ENCODE measurements at regions not wholly inside any gene's neighbourhood (a gene's known extent, or its start where the extent isn't known, plus 50 kb on each side); places are given as distances from the start of the nearest gene placed in this dataset.
A peak's percentile ranks its signal among the peaks of the same experiment; 100 is the strongest.

- Histone ChIP-seq H3K4me3 (ENCODE audit: low read depth in 1 of 5, low read length in 5 of 5) (peak overlapping the region in 2 of 5 donors; percentile 15 to 40), H3K36me3 (ENCODE audit: control insufficient read depth in 5 of 5, insufficient read depth in 5 of 5, low read length in 5 of 5) (no peaks in the 10 kb centered on the region), H3K27me3 (ENCODE audit: control insufficient read depth in 5 of 5, insufficient read depth in 4 of 5, low read length in 5 of 5) (no peaks in the 10 kb centered on the region), H3K27ac (ENCODE audit: low read depth, low read length) (peak overlapping the region; percentile 63), H3K4me1 (ENCODE audit: control insufficient read depth in 5 of 5, insufficient read depth in 5 of 5, low read length in 5 of 5) (peaks cover 0 to 11% (median 9%) of the 10 kb centered on the region in 5 donors), H3K9me3 (ENCODE audit: control insufficient read depth in 5 of 5, low read length in 5 of 5) (peaks cover 0 to 2% (median 0%) of the 10 kb centered on the region in 5 donors), H3K9ac (ENCODE audit: low read length in 5 of 5) (peak overlapping the region in 3 of 5 donors; percentile 14 to 32 (median 25))
These were observed 58.3 kb upstream of the EEA1 start for GRCh38 chr12:92987362-92987761.

- Histone ChIP-seq H3K27me3 (ENCODE audit: control insufficient read depth in 5 of 5, insufficient read depth in 4 of 5, low read length in 5 of 5) (no peaks in the 10 kb centered on the region), H3K4me1 (ENCODE audit: control insufficient read depth in 5 of 5, insufficient read depth in 5 of 5, low read length in 5 of 5) (peaks cover 0 to 11% (median 9%) of the 10 kb centered on the region in 5 donors), H3K27ac (ENCODE audit: low read depth, low read length) (peak overlapping the region; percentile 63), H3K4me3 (ENCODE audit: low read depth in 1 of 5, low read length in 5 of 5) (peak overlapping the region in 3 of 5 donors; percentile 15 to 40 (median 30)), H3K9ac (ENCODE audit: low read length in 5 of 5) (peak overlapping the region in 4 of 5 donors; percentile 14 to 44 (median 28)), H3K9me3 (ENCODE audit: control insufficient read depth in 5 of 5, low read length in 5 of 5) (peaks cover 0 to 2% (median 0%) of the 10 kb centered on the region in 5 donors), H3K36me3 (ENCODE audit: control insufficient read depth in 5 of 5, insufficient read depth in 5 of 5, low read length in 5 of 5) (no peaks in the 10 kb centered on the region)
These were observed 58.9 kb upstream of the EEA1 start for GRCh38 chr12:92987846-92988621.

DNA sequence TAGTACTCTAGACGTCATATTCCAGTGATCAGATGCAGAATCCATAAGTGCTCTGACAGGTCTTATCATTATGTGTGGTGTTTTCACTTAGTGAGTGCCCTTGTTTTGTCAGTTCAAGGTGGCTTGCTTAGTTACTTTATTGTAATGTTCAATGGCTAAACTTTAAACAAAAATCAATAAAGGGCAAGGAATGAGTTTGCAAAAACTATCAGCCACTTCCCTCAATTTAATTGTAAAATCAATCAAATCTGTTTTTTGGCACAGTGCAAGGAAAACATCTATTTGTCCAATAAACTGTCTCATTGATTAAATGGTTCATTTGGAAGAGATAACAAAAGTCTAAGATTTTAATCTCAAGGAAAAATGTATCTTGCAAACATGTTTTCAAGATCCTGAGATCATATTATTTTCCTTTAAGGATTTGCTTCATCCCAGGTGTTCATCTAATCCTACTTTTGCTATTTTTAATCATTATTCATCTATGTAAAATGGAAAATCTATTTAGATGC lies 59.6 kb upstream of the EEA1 start:
- H3K9me3 ChIP-seq (ENCODE audit: control insufficient read depth in 5 of 5, low read length in 5 of 5) = peaks cover 0 to 2% (median 0%) of the 10 kb centered on the region in 5 donors
- H3K4me1 ChIP-seq (ENCODE audit: control insufficient read depth in 5 of 5, insufficient read depth in 5 of 5, low read length in 5 of 5) = peaks cover 0 to 11% (median 9%) of the 10 kb centered on the region in 5 donors
- no peak overlapping the region for H3K27ac ChIP-seq (ENCODE audit: low read depth, low read length)
- no peaks in the 10 kb centered on the region for H3K36me3 ChIP-seq (ENCODE audit: control insufficient read depth in 5 of 5, insufficient read depth in 5 of 5, low read length in 5 of 5)
- no peak overlapping the region for H3K9ac ChIP-seq (ENCODE audit: low read length in 5 of 5)
- H3K27me3 ChIP-seq (ENCODE audit: control insufficient read depth in 5 of 5, insufficient read depth in 4 of 5, low read length in 5 of 5) = no peaks in the 10 kb centered on the region
- no peak overlapping the region for H3K4me3 ChIP-seq (ENCODE audit: low read depth in 1 of 5, low read length in 5 of 5)

GRCh38 chr12:92989715-92990484 lies 60.8 kb upstream of the EEA1 start:
- Histone ChIP-seq H3K9ac (ENCODE audit: low read length in 5 of 5) (no peak overlapping the region), H3K27me3 (ENCODE audit: control insufficient read depth in 5 of 5, insufficient read depth in 4 of 5, low read length in 5 of 5) (no peaks in the 10 kb centered on the region), H3K4me1 (ENCODE audit: control insufficient read depth in 5 of 5, insufficient read depth in 5 of 5, low read length in 5 of 5) (peaks cover 0 to 11% (median 9%) of the 10 kb centered on the region in 5 donors), H3K4me3 (ENCODE audit: low read depth in 1 of 5, low read length in 5 of 5) (no peak overlapping the region), H3K36me3 (ENCODE audit: control insufficient read depth in 5 of 5, insufficient read depth in 5 of 5, low read length in 5 of 5) (no peaks in the 10 kb centered on the region), H3K27ac (ENCODE audit: low read depth, low read length) (no peak overlapping the region), H3K9me3 (ENCODE audit: control insufficient read depth in 5 of 5, low read length in 5 of 5) (peaks cover 0 to 2% (median 0%) of the 10 kb centered on the region in 5 donors)

GRCh38 chr12:92991134-92991533 lies 62.0 kb upstream of the EEA1 start:
- Histone ChIP-seq H3K27ac (ENCODE audit: low read depth, low read length) (no peak overlapping the region), H3K9ac (ENCODE audit: low read length in 5 of 5) (no peak overlapping the region), H3K4me3 (ENCODE audit: low read depth in 1 of 5, low read length in 5 of 5) (no peak overlapping the region), H3K9me3 (ENCODE audit: control insufficient read depth in 5 of 5, low read length in 5 of 5) (peaks cover 0 to 2% (median 0%) of the 10 kb centered on the region in 5 donors), H3K27me3 (ENCODE audit: control insufficient read depth in 5 of 5, insufficient read depth in 4 of 5, low read length in 5 of 5) (no peaks in the 10 kb centered on the region), H3K36me3 (ENCODE audit: control insufficient read depth in 5 of 5, insufficient read depth in 5 of 5, low read length in 5 of 5) (no peaks in the 10 kb centered on the region), H3K4me1 (ENCODE audit: control insufficient read depth in 5 of 5, insufficient read depth in 5 of 5, low read length in 5 of 5) (peaks cover 0 to 13% (median 9%) of the 10 kb centered on the region in 5 donors)

DNA sequence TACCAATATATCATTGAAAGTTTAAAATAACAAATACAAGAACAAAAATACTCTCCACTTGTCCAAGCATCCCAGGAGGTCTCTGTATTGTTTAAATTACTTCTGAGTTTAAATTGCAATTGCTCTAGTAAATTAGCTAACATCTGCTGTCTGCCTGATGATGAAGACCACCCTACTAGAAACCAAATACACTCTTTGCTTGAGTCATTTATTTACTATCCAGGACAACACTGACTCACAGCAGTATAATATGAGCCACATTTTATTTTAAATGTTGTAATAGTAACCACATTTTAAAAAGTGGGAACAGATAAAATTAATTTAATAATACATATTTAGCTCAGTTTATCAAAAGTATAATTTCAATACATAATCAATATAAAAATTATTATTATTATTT lies 62.9 kb upstream of the EEA1 start:
- H3K27me3 ChIP-seq (ENCODE audit: control insufficient read depth in 5 of 5, insufficient read depth in 4 of 5, low read length in 5 of 5) = no peaks in the 10 kb centered on the region
- H3K36me3 ChIP-seq (ENCODE audit: control insufficient read depth in 5 of 5, insufficient read depth in 5 of 5, low read length in 5 of 5) = no peaks in the 10 kb centered on the region
- H3K9ac ChIP-seq (ENCODE audit: low read length in 5 of 5) = no peak overlapping the region
- H3K4me1 ChIP-seq (ENCODE audit: control insufficient read depth in 5 of 5, insufficient read depth in 5 of 5, low read length in 5 of 5) = peaks cover 0 to 16% (median 9%) of the 10 kb centered on the region in 5 donors
- H3K4me3 ChIP-seq (ENCODE audit: low read depth in 1 of 5, low read length in 5 of 5) = no peak overlapping the region
- peaks cover 0 to 2% (median 0%) of the 10 kb centered on the region in 5 donors for H3K9me3 ChIP-seq (ENCODE audit: control insufficient read depth in 5 of 5, low read length in 5 of 5)
- H3K27ac ChIP-seq (ENCODE audit: low read depth, low read length) = no peak overlapping the region

GRCh38 chr12:92993259-92993658 lies 64.2 kb upstream of the EEA1 start:
- Histone ChIP-seq H3K9ac (ENCODE audit: low read length in 5 of 5) (no peak overlapping the region), H3K4me3 (ENCODE audit: low read depth in 1 of 5, low read length in 5 of 5) (no peak overlapping the region), H3K36me3 (ENCODE audit: control insufficient read depth in 5 of 5, insufficient read depth in 5 of 5, low read length in 5 of 5) (no peaks in the 10 kb centered on the region), H3K4me1 (ENCODE audit: control insufficient read depth in 5 of 5, insufficient read depth in 5 of 5, low read length in 5 of 5) (peaks cover 0 to 8% (median 5%) of the 10 kb centered on the region in 5 donors), H3K27me3 (ENCODE audit: control insufficient read depth in 5 of 5, insufficient read depth in 4 of 5, low read length in 5 of 5) (no peaks in the 10 kb centered on the region), H3K9me3 (ENCODE audit: control insufficient read depth in 5 of 5, low read length in 5 of 5) (peaks cover 0 to 2% (median 0%) of the 10 kb centered on the region in 5 donors), H3K27ac (ENCODE audit: low read depth, low read length) (no peak overlapping the region)

DNA sequence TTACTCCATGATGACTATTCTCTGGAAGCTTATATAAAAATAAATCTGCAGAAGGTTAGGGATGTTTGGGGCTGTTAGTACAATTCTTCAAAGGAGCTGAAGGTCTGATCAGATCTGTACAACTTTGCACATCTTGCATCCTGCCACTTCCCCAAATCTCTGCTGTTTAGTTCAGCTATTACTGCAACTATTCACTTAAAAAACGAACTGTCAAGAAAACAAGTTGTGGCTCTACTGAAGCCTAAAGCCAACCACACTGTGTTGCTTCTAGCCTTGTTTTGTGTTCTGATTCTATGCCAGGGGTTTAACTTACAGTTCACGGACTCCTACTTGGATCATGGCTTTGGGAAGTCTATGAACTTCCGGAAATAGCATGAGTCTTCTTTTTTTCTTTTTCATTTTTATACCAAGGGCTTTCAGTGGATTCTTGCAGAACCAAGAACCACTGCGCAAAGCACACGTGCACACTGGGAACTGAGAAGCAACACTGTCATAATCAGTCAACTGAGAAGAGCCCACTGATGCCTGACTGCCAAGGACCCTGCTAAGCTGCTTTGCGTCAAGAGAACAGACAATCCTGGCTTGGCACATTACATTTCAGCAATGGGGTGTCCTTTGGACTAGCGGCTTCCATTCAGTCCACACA lies 66.3 kb upstream of the EEA1 start:
- Histone ChIP-seq H3K4me1 (ENCODE audit: control insufficient read depth in 5 of 5, insufficient read depth in 5 of 5, low read length in 5 of 5) (peaks cover 0 to 8% (median 3%) of the 10 kb centered on the region in 5 donors), H3K27ac (ENCODE audit: low read depth, low read length) (no peak overlapping the region), H3K9me3 (ENCODE audit: control insufficient read depth in 5 of 5, low read length in 5 of 5) (peaks cover 0 to 2% (median 0%) of the 10 kb centered on the region in 5 donors), H3K9ac (ENCODE audit: low read length in 5 of 5) (no peak overlapping the region), H3K27me3 (ENCODE audit: control insufficient read depth in 5 of 5, insufficient read depth in 4 of 5, low read length in 5 of 5) (no peaks in the 10 kb centered on the region), H3K4me3 (ENCODE audit: low read depth in 1 of 5, low read length in 5 of 5) (no peak overlapping the region), H3K36me3 (ENCODE audit: control insufficient read depth in 5 of 5, insufficient read depth in 5 of 5, low read length in 5 of 5) (no peaks in the 10 kb centered on the region)

DNA sequence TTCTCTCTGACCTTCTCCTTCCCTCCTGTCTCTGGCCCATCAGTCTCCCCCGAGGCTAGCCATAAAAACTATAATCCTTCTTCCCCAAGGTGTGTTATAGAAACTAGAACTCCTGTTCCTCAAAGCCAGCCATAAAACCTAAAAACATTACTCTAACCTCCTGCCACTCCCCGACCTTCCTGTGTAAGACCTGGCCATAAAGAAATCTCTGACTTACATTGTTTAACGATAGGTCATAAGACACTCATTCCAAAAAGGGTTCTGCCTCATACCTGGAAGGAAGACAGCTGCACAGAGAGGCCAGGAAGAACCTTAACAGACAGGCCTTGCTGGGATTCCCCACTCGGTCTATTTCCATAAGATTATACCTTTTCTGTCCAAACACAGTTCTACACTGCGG lies 70.9 kb upstream of the EEA1 start:
- H3K36me3 ChIP-seq (ENCODE audit: control insufficient read depth in 5 of 5, insufficient read depth in 5 of 5, low read length in 5 of 5) = no peaks in the 10 kb centered on the region
- no peak overlapping the region for H3K9ac ChIP-seq (ENCODE audit: low read length in 5 of 5)
- H3K4me3 ChIP-seq (ENCODE audit: low read depth in 1 of 5, low read length in 5 of 5) = no peak overlapping the region
- no peaks in the 10 kb centered on the region for H3K27me3 ChIP-seq (ENCODE audit: control insufficient read depth in 5 of 5, insufficient read depth in 4 of 5, low read length in 5 of 5)
- H3K27ac ChIP-seq (ENCODE audit: low read depth, low read length) = no peak overlapping the region
- no peaks in the 10 kb centered on the region for H3K9me3 ChIP-seq (ENCODE audit: control insufficient read depth in 5 of 5, low read length in 5 of 5)
- peaks cover 0 to 14% (median 11%) of the 10 kb centered on the region in 5 donors for H3K4me1 ChIP-seq (ENCODE audit: control insufficient read depth in 5 of 5, insufficient read depth in 5 of 5, low read length in 5 of 5)
